Spleen (tissue), 11 donors: ENCODE measurements at regions not wholly inside any gene's neighbourhood (a gene's known extent, or its start where the extent isn't known, plus 50 kb on each side); places are given as distances from the start of the nearest gene placed in this dataset.
"Not testable (repeated sequence)": the region's sequence is repeated elsewhere in the genome, so short reads cannot be mapped to it uniquely, and the experiment has no call there.

Experiments used
- DNase-seq: peaks from one replicate; pipeline ENCODE4 v3.0.0-alpha.2; 2020
- H3K27ac ChIP-seq, 8 donors: fragments of 200-600 bp; sonication (generic) in 7 of 8; 1 replicate in 4 of 8; 2 replicates in 4 of 8; pipeline versions ENCODE4 v1.5.0 to v1.8.0; 2016 to 2021; ENCODE audit warnings: inconsistent platforms in 4 of 8, mild to moderate bottlenecking in 4 of 8, moderate library complexity in 1 of 8
- H3K27me3 ChIP-seq, 7 donors: fragments of 200-600 bp; sonication (generic) in 6 of 7; replicated peaks in 1 of 7; 1 replicate in 4 of 7; 2 replicates in 3 of 7; pipeline versions ENCODE4 v1.5.0 to v1.8.0; 2016 to 2021; ENCODE audit warnings: inconsistent platforms in 3 of 7, mild to moderate bottlenecking in 1 of 7
- H3K36me3 ChIP-seq, 6 donors: fragments of 200-600 bp; sonication (generic) in 5 of 6; 1 replicate in 4 of 6; 2 replicates in 2 of 6; pipeline versions ENCODE4 v1.5.0 to v1.8.0; 2016 to 2021; ENCODE audit warnings: inconsistent platforms in 2 of 6
- H3K4me1 ChIP-seq, 6 donors: fragments of 200-600 bp; sonication (generic) in 5 of 6; 1 replicate in 3 of 6; 2 replicates in 3 of 6; pipeline versions ENCODE4 v1.5.0 to v1.8.0; 2016 to 2021; ENCODE audit warnings: inconsistent platforms in 3 of 6
- H3K4me3 ChIP-seq, 8 donors: fragments of 200-600 bp; sonication (generic) in 7 of 8; 1 replicate in 4 of 8; 2 replicates in 4 of 8; pipeline versions ENCODE4 v1.5.0 to v1.8.0; 2016 to 2021; ENCODE audit warnings: inconsistent platforms in 4 of 8, mild to moderate bottlenecking in 4 of 8, moderate library complexity in 2 of 8
- H3K9me3 ChIP-seq, 8 donors: fragments of 200-600 bp; sonication (generic) in 7 of 8; 1 replicate in 4 of 8; 2 replicates in 4 of 8; pipeline versions ENCODE4 v1.5.0 to v1.8.0; 2016 to 2021; ENCODE audit warnings: inconsistent platforms in 4 of 8
- POLR2A ChIP-seq, 3 donors: fragments of 450-650 bp; IDR thresholded peaks; one replicate each; pipeline ENCODE4 v1.5.1; 2017; ENCODE audit warnings: antibody characterized with exemption in 3 of 3, mild to moderate bottlenecking in 1 of 3
- POLR2AphosphoS5 ChIP-seq, 3 donors: sonication (generic); formaldehyde crosslinking; IDR thresholded peaks; one replicate each; pipeline ENCODE4 v1.5.1; 2017; ENCODE audit warnings: antibody characterized with exemption in 3 of 3
- WGBS, 5 donors: extraction: QIAGEN DNeasy Blood & Tissue Kit in 3 of 5; methylation state at CpG; one replicate each; pipeline versions ENCODE4 v1.1.5 to v1.1.7; 2013 to 2018; 5-methylcytosine and 5-hydroxymethylcytosine counted together
- intact Hi-C: fragments of 100-400 bp; cut with DNase I; formaldehyde crosslinking; loops from one replicate; pipeline ENCODE4 v1.15.0; 2023; ENCODE audit warnings: low total_unique reads
- TF ChIP-seq, protein P1 (sequence below), 11 experiments: fragments of 200-600 bp in 7 of 11; fragments of 450-650 bp in 4 of 11; sonication (generic) in 4 of 11; IDR thresholded peaks in 8 of 11; conservative IDR thresholded peaks in 3 of 11; 1 replicate in 7 of 11; 2 replicates in 4 of 11; pipeline versions ENCODE4 v1.4.0 to v1.8.0; 2016 to 2021; ENCODE audit warnings: antibody characterized with exemption in 11 of 11, inconsistent platforms in 4 of 11, mild to moderate bottlenecking in 1 of 11
- donor health status: healthy with polysubstance abuse.
- donor health status: DM: no; HTN: no; CAD: no; lungs with moderate emphysema.
- donor health status: DM: no; HTN: no; CAD: no.
- donor health status: Bipolar disorder and iron deficiency.
- donor health status: healthy.
- donor health status: DM: no; HTN: no; CAD: no.
- donor health status: DM: yes; HTN: yes; CAD: no.

DNA sequence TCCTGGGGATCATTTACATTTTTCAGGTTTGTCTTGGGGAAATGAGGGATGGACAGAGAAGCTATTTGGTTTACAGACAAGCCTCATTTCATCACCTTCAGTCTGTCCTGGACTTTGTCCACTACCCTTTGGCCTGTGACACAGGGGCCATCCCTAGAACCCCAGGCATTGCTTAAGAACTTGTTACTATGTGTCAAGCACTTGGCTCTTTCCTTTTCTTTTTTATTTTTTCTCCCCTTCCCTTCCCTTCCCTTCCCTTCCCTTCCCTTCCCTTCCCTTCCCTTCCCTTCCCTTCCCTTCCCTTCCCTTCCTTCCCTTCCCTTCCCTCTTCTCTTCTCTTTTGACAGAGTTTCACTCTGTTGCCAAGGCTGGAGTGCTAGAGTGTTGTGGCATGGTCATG lies 253.1 kb downstream of the OLFM4 start:
- Histone ChIP-seq H3K4me1 (no peaks in the 10 kb centered on the region), H3K4me3 (no peak overlapping the region), H3K9me3 (no peaks in the 10 kb centered on the region), H3K36me3 (no peaks in the 10 kb centered on the region), H3K27me3 (no peaks in the 10 kb centered on the region), H3K27ac (no peak overlapping the region)
- intact Hi-C loops, result no loop called here
- TF ChIP-seq POLR2A (IDR thresholded peaks at IDR 0.05) (no peak), POLR2AphosphoS5 (IDR thresholded peaks at IDR 0.05) (no peak)
- TF ChIP-seq, protein P1, sequence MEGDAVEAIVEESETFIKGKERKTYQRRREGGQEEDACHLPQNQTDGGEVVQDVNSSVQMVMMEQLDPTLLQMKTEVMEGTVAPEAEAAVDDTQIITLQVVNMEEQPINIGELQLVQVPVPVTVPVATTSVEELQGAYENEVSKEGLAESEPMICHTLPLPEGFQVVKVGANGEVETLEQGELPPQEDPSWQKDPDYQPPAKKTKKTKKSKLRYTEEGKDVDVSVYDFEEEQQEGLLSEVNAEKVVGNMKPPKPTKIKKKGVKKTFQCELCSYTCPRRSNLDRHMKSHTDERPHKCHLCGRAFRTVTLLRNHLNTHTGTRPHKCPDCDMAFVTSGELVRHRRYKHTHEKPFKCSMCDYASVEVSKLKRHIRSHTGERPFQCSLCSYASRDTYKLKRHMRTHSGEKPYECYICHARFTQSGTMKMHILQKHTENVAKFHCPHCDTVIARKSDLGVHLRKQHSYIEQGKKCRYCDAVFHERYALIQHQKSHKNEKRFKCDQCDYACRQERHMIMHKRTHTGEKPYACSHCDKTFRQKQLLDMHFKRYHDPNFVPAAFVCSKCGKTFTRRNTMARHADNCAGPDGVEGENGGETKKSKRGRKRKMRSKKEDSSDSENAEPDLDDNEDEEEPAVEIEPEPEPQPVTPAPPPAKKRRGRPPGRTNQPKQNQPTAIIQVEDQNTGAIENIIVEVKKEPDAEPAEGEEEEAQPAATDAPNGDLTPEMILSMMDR (IDR thresholded peaks at IDR 0.05 in 8 of 11, conservative IDR thresholded peaks at IDR 0.05 in 3 of 11), result no peak
- no peak for DNase-seq

DNA sequence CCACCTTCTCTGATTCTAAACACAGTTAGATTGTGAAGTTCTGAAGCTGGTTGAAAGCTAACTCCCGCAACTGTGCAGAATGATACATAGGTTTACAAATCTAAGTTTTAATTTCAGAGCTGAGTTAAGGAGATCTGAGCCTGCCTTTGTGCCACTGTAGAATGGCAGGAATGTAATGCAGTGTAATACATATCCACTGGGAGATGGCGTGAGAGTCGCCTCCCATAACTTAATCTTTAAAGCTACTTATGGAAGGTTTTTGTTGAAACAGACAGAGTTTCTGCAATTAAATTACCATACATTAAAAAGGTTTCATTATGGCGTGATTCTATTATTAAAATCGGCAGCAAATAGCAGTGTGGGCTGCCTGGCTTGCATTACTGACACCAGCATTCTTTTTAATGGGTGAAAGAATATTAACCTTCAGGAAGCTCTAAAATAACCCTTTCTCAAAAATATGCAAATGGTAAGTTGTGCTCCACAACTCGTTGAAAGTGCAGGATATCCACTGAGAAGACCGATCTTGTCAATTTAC lies 257.4 kb downstream of the OLFM4 start:
- no peak overlapping the region for H3K4me3 ChIP-seq
- no peaks in the 10 kb centered on the region for H3K27me3 ChIP-seq
- TF ChIP-seq POLR2AphosphoS5 (IDR thresholded peaks at IDR 0.05) (no peak), POLR2A (IDR thresholded peaks at IDR 0.05) (no peak)
- TF ChIP-seq, protein P1 (IDR thresholded peaks at IDR 0.05 in 8 of 11, conservative IDR thresholded peaks at IDR 0.05 in 3 of 11), result no peak
- H3K36me3 ChIP-seq, result no peaks in the 10 kb centered on the region
- no peak for DNase-seq
- H3K4me1 ChIP-seq, result no peaks in the 10 kb centered on the region
- no peaks in the 10 kb centered on the region for H3K9me3 ChIP-seq
- WGBS, 5 donors, result 81 to 90% (median 82%) methylated on average over 7 of the region's 7 CpGs
- no peak overlapping the region for H3K27ac ChIP-seq
- intact Hi-C loops, result no loop called here

DNA sequence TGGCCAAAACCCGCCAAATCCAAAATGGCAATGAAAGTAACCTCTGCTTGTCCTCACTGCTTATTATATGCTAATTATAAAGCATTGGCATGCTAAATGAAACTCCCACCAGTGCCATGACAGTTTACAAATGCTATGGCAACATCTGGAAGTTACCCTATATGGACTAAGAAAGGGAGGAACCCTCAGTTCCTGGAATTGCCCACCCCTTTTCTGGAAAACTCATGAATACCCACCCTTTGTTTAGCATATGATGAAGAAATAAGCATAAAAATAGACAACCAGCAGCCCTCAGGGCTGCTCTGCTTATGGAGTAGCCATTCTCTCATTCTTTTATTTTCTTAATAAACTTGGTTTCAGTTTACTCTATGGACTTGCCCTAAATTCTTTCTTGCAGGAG lies 269.8 kb downstream of the OLFM4 start:
- Histone ChIP-seq H3K4me1 (no peaks in the 10 kb centered on the region), H3K27ac (no peak overlapping the region), H3K4me3 (no peak overlapping the region), H3K9me3 (no peaks in the 10 kb centered on the region), H3K27me3 (no peaks in the 10 kb centered on the region), H3K36me3 (no peaks in the 10 kb centered on the region)
- intact Hi-C loops, result no loop called here
- WGBS, 5 donors, result 82 to 100% (median 88%) methylated on average over 1 of the region's 1 CpG
- no peak for TF ChIP-seq POLR2AphosphoS5 (IDR thresholded peaks at IDR 0.05)
- DNase-seq, result no peak

DNA sequence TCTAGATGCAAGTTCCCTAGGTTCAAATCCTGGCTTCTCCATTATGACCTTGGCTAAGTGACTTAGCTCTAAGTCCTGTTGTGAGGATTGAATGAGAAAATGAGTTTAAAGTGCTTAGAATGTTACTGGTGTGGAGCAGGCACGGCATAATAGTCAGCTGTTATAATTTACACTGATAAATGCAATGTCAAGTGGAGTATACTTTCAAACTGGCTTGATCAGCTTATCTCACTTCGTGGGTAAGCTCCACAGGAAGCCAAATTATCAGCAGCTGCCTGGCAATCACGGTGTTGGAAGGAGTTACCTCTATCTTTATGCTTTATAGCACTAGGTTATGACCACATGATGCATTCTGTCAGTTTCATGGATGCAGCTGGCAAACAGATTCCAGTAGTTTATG lies 272.8 kb downstream of the OLFM4 start:
- Histone ChIP-seq H3K36me3 (no peaks in the 10 kb centered on the region), H3K9me3 (no peaks in the 10 kb centered on the region), H3K4me3 (no peak overlapping the region), H3K27ac (no peak overlapping the region), H3K27me3 (no peaks in the 10 kb centered on the region), H3K4me1 (no peaks in the 10 kb centered on the region)
- TF ChIP-seq POLR2A (IDR thresholded peaks at IDR 0.05), result no peak
- TF ChIP-seq POLR2AphosphoS5 (IDR thresholded peaks at IDR 0.05), result no peak
- TF ChIP-seq, protein P1 (IDR thresholded peaks at IDR 0.05 in 8 of 11, conservative IDR thresholded peaks at IDR 0.05 in 3 of 11), result no peak
- no peak for DNase-seq
- intact Hi-C loops, result no loop called here
- 7 to 17% (median 13%) methylated on average over 3 of the region's 3 CpGs for WGBS, 5 donors

DNA sequence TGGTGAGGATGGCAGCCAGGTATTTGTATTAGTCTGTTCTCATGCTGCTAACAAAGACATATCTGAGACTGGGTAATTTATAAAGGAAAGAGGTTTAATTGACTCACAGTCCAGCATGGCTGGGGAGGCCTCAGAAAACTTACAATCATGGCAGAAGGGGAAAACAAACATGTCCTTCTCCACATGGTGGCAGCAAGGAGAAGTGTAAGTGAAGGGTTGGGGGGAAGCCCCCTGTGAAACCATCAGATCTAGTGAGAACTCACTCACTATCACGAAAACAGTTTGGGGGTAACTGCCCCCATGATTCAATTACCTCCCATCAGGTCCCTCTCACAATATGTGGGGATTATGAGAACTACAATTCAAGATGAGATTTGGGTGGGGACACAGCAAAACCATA lies 276.8 kb downstream of the OLFM4 start:
- 65 to 97% (median 85%) methylated on average over 1 of the region's 1 CpG for WGBS, 5 donors
- H3K36me3 ChIP-seq, H3K4me1 ChIP-seq, H3K27ac ChIP-seq, H3K4me3 ChIP-seq, intact Hi-C loops, H3K27me3 ChIP-seq, DNase-seq, H3K9me3 ChIP-seq: not testable (repeated sequence)
